ENCODE measurements at regions not wholly inside any gene's neighbourhood (a gene's known extent, or its start where the extent isn't known, plus 50 kb on each side); places are given as distances from the start of the nearest gene placed in this dataset.

DNA sequence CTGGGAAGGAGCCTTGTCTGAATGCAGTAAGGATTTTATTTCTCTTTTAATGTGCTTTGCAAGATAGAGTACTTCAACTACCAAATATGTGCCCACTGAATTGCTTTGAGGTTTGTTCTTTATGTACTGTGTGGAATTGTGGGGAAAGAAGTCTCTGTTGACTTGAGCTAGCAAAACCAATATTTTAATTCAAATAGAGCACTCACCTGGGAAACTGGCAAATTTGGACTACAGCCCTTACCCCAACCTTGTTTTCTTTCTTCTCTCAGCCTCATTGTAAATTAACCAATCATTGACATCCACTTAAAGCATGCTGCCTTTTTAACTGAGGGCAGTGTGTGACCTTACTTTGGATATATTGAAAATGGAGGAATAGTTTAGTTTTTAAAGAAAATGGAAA, 409.0 kb downstream of the SPATA31D1 start:
- TF ChIP-seq, protein P1, sequence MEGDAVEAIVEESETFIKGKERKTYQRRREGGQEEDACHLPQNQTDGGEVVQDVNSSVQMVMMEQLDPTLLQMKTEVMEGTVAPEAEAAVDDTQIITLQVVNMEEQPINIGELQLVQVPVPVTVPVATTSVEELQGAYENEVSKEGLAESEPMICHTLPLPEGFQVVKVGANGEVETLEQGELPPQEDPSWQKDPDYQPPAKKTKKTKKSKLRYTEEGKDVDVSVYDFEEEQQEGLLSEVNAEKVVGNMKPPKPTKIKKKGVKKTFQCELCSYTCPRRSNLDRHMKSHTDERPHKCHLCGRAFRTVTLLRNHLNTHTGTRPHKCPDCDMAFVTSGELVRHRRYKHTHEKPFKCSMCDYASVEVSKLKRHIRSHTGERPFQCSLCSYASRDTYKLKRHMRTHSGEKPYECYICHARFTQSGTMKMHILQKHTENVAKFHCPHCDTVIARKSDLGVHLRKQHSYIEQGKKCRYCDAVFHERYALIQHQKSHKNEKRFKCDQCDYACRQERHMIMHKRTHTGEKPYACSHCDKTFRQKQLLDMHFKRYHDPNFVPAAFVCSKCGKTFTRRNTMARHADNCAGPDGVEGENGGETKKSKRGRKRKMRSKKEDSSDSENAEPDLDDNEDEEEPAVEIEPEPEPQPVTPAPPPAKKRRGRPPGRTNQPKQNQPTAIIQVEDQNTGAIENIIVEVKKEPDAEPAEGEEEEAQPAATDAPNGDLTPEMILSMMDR (IDR thresholded peaks at IDR 0.05; ENCODE audit: insufficient read depth, low read length, poor library complexity, severe bottlenecking): no peak
- TF ChIP-seq EZH2phosphoT487 (conservative IDR thresholded peaks at IDR 0.05; ENCODE audit: low read length): no peak
